ENCODE measurements at regions not wholly inside any gene's neighbourhood (a gene's known extent, or its start where the extent isn't known, plus 50 kb on each side); places are given as distances from the start of the nearest gene placed in this dataset.

GRCh38 chr12:124648710-124649384 lies 81.4 kb upstream of the NCOR2 start:
- H3K4me1 ChIP-seq (ENCODE audit: control insufficient read depth, insufficient read depth, low read length) = peaks cover 6% of the 10 kb centered on the region
- BruUV-seq (replicated peaks) = no TSS peak
- no peaks in the 10 kb centered on the region for H3K79me1 ChIP-seq (ENCODE audit: low read depth in 1 of 2, low read length in 2 of 2)
- TF ChIP-seq ELK1 (IDR thresholded peaks at IDR 0.05; ENCODE audit: borderline replicate concordance, low read depth, low read length) (no peak), USF2 (IDR thresholded peaks at IDR 0.05; ENCODE audit: low read depth, low read length) (no peak), CTCF (conservative IDR thresholded peaks at IDR 0.05; ENCODE audit: low read depth, low read length) (no peak), MXI1 (IDR thresholded peaks at IDR 0.05; ENCODE audit: borderline replicate concordance, low read depth, low read length) (no peak), BHLHE40 (IDR thresholded peaks at IDR 0.05; ENCODE audit: low read depth, low read length) (no peak), MAZ (IDR thresholded peaks at IDR 0.05; ENCODE audit: borderline replicate concordance, low read depth, low read length) (no peak), RFX5 (IDR thresholded peaks at IDR 0.05; ENCODE audit: low read depth, low read length) (no peak), CHD1 (IDR thresholded peaks at IDR 0.05; ENCODE audit: low read depth, low read length) (no peak), RCOR1 (IDR thresholded peaks at IDR 0.05; ENCODE audit: insufficient replicate concordance, low read length) (no peak), MAFK (IDR thresholded peaks at IDR 0.05; ENCODE audit: low read depth, low read length) (no peak), NFE2L2 (IDR thresholded peaks at IDR 0.05; ENCODE audit: low read depth, low read length) (no peak), POLR2A (IDR thresholded peaks at IDR 0.05; ENCODE audit: low read depth, low read length) (no peak), CEBPB (IDR thresholded peaks at IDR 0.05; ENCODE audit: low read depth, low read length) (no peak), FOS (IDR thresholded peaks at IDR 0.05; ENCODE audit: low read depth, low read length) (no peak)
- H2AFZ ChIP-seq (replicated peaks; ENCODE audit: low read length, poor library complexity) = no peak overlapping the region
- peaks cover 10% of the 10 kb centered on the region for H3K9me3 ChIP-seq (ENCODE audit: control insufficient read depth, insufficient read depth, low read length)
- no peak overlapping the region for H3K9ac ChIP-seq (ENCODE audit: low read depth, low read length)
- ChIA-PET POLR2A (ENCODE audit: unreplicated experiment) (no interaction called here), CTCF (no interaction called here)
- no peak overlapping the region for H2BK20ac ChIP-seq (ENCODE audit: low read depth, low read length)
- dilution Hi-C loops (cut with HindIII; ENCODE audit: low sequenced_read_pairs, unreplicated experiment) (no loop called here), in situ Hi-C loops (cut with MboI; ENCODE audit: low sequenced_read_pairs) (no loop called here), intact Hi-C loops (cut with micrococcal nuclease) (no loop called here)
- no peak overlapping the region for H2AK9ac ChIP-seq (replicated peaks; ENCODE audit: low read depth, low read length, poor library complexity)
- DNase-seq (no peak), ATAC-seq (ENCODE audit: low read depth) (no peak)
- no peaks in the 10 kb centered on the region for H4K20me1 ChIP-seq (ENCODE audit: insufficient read depth, low read length)
- 0 out of 2 replicates have a peak, but pooled peaks cover 2% of the 10 kb centered on the region for H3K27me3 ChIP-seq (ENCODE audit: control insufficient read depth, insufficient read depth, low read length)
- H3K4me3 ChIP-seq (ENCODE audit: insufficient read depth, low read depth, low read length) = no peak overlapping the region
- H3K18ac ChIP-seq (ENCODE audit: low read depth, low read length) = no peak overlapping the region
- H3K36me3 ChIP-seq (ENCODE audit: control insufficient read depth, insufficient read depth, low read length) = no peaks in the 10 kb centered on the region
- H2BK5ac ChIP-seq (ENCODE audit: low read depth, low read length, poor library complexity, severe bottlenecking) = no peak overlapping the region
- H2BK120ac ChIP-seq (ENCODE audit: low read depth, low read length) = no peak overlapping the region
- H4K8ac ChIP-seq (ENCODE audit: low read depth in 2 of 2, low read length in 2 of 2) = no peak overlapping the region
- H3K9me1 ChIP-seq (ENCODE audit: insufficient read depth, low read length) = no peaks in the 10 kb centered on the region
- 61% methylated on average over 3 of the region's 6 CpGs; no CpG with 5 or more reads in 1 of the 2 experiments for WGBS, 2 experiments (ENCODE audit: extremely low coverage in 2 of 2, insufficient read length in 1 of 2)
- no peak overlapping the region for H3K27ac ChIP-seq (ENCODE audit: insufficient read depth, low read length)
- no peak overlapping the region for H4K5ac ChIP-seq (ENCODE audit: low read depth, low read length)
- H4K91ac ChIP-seq (ENCODE audit: insufficient read depth, low read depth, low read length) = no peak overlapping the region
- H3K4me2 ChIP-seq (ENCODE audit: low read depth, low read length) = no peak overlapping the region
- no peak overlapping the region for H2BK15ac ChIP-seq (ENCODE audit: low read depth, low read length)
- H3K56ac ChIP-seq (ENCODE audit: extremely low read depth, insufficient read depth, low read length) = no peak overlapping the region
- H3K4ac ChIP-seq (ENCODE audit: low read depth, low read length) = no peak overlapping the region
- no peak overlapping the region for H2AK5ac ChIP-seq (ENCODE audit: low read depth, low read length)
- no peak overlapping the region for H3K23ac ChIP-seq (ENCODE audit: low read depth, low read length)
- H3K14ac ChIP-seq (replicated peaks; ENCODE audit: low read depth, low read length) = no peak overlapping the region

All from IMR-90 (cell line).